ENCODE measurements at regions not wholly inside any gene's neighbourhood (a gene's known extent, or its start where the extent isn't known, plus 50 kb on each side); places are given as distances from the start of the nearest gene placed in this dataset.

- TF ChIP-seq, protein P1, sequence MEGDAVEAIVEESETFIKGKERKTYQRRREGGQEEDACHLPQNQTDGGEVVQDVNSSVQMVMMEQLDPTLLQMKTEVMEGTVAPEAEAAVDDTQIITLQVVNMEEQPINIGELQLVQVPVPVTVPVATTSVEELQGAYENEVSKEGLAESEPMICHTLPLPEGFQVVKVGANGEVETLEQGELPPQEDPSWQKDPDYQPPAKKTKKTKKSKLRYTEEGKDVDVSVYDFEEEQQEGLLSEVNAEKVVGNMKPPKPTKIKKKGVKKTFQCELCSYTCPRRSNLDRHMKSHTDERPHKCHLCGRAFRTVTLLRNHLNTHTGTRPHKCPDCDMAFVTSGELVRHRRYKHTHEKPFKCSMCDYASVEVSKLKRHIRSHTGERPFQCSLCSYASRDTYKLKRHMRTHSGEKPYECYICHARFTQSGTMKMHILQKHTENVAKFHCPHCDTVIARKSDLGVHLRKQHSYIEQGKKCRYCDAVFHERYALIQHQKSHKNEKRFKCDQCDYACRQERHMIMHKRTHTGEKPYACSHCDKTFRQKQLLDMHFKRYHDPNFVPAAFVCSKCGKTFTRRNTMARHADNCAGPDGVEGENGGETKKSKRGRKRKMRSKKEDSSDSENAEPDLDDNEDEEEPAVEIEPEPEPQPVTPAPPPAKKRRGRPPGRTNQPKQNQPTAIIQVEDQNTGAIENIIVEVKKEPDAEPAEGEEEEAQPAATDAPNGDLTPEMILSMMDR (IDR thresholded peaks at IDR 0.05) = no peak
- TF ChIP-seq POLR2A (IDR thresholded peaks at IDR 0.05) = no peak
- TF ChIP-seq EP300 (IDR thresholded peaks at IDR 0.05) = no peak
Measured at GRCh38 chr11:12321217-12321937, 56.0 kb upstream of the PARVA start.

All from ovary (tissue), 3 donors.